ENCODE measurements at regions not wholly inside any gene's neighbourhood (a gene's known extent, or its start where the extent isn't known, plus 50 kb on each side); places are given as distances from the start of the nearest gene placed in this dataset.

DNA sequence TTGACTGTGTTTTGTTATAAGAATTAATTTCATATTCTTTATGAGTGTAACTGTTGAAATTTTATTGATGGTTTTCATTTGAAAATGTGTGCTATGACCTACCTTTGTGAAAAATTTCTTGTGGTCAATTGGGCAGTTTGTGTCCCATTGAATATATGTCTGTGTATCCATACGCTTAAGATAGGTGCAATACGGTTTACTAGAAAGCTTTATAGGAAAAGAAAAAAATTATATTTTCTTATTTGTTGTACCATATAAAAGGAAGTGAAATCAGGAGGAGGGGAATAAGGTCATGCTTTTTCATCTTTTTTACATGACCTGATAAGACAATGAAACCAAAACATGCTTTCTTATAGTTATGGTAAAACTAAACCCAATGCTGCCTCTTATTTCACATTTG, 807.7 kb downstream of the USP25 start:
- TF ChIP-seq POLR2A (IDR thresholded peaks at IDR 0.05): no peak
- TF ChIP-seq, protein P1, sequence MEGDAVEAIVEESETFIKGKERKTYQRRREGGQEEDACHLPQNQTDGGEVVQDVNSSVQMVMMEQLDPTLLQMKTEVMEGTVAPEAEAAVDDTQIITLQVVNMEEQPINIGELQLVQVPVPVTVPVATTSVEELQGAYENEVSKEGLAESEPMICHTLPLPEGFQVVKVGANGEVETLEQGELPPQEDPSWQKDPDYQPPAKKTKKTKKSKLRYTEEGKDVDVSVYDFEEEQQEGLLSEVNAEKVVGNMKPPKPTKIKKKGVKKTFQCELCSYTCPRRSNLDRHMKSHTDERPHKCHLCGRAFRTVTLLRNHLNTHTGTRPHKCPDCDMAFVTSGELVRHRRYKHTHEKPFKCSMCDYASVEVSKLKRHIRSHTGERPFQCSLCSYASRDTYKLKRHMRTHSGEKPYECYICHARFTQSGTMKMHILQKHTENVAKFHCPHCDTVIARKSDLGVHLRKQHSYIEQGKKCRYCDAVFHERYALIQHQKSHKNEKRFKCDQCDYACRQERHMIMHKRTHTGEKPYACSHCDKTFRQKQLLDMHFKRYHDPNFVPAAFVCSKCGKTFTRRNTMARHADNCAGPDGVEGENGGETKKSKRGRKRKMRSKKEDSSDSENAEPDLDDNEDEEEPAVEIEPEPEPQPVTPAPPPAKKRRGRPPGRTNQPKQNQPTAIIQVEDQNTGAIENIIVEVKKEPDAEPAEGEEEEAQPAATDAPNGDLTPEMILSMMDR (IDR thresholded peaks at IDR 0.05): no peak
- no peak for TF ChIP-seq POLR2AphosphoS5 (IDR thresholded peaks at IDR 0.05)

Measured in prostate gland (tissue), 2 donors.